ENCODE measurements at regions not wholly inside any gene's neighbourhood (a gene's known extent, or its start where the extent isn't known, plus 50 kb on each side); places are given as distances from the start of the nearest gene placed in this dataset.
"Not testable (repeated sequence)": the region's sequence is repeated elsewhere in the genome, so short reads cannot be mapped to it uniquely, and the experiment has no call there.

GRCh38 chr2:182608181-182608845, 107.7 kb upstream of the DNAJC10 start:
- DNase-seq (ENCODE audit: insufficient read length) (no peak), FAIRE-seq (no peak)
- no peak for TF ChIP-seq TAF1 (IDR thresholded peaks at IDR 0.05; ENCODE audit: borderline replicate concordance, low read depth, low read length)
- TF ChIP-seq POLR2AphosphoS5 (IDR thresholded peaks at IDR 0.05; ENCODE audit: low read depth, low read length): no peak
- no peak for TF ChIP-seq POLR2A (IDR thresholded peaks at IDR 0.05; ENCODE audit: low read depth, low read length)

GRCh38 chr2:182609005-182609404, 107.1 kb upstream of the DNAJC10 start:
- DNase-seq (ENCODE audit: insufficient read length); FAIRE-seq: not testable (repeated sequence)

- DNase-seq (ENCODE audit: insufficient read length): no peak
- TF ChIP-seq TAF1 (IDR thresholded peaks at IDR 0.05; ENCODE audit: borderline replicate concordance, low read depth, low read length) (no peak), POLR2AphosphoS5 (IDR thresholded peaks at IDR 0.05; ENCODE audit: low read depth, low read length) (no peak), POLR2A (IDR thresholded peaks at IDR 0.05; ENCODE audit: low read depth, low read length) (no peak)
- FAIRE-seq: no peak
Observed at GRCh38 chr2:182610231-182610630, 105.8 kb upstream of the DNAJC10 start.

GRCh38 chr2:182611009-182611408, 105.0 kb upstream of the DNAJC10 start:
- FAIRE-seq: no peak
- TF ChIP-seq TAF1 (IDR thresholded peaks at IDR 0.05; ENCODE audit: borderline replicate concordance, low read depth, low read length) (no peak), POLR2A (IDR thresholded peaks at IDR 0.05; ENCODE audit: low read depth, low read length) (no peak), POLR2AphosphoS5 (IDR thresholded peaks at IDR 0.05; ENCODE audit: low read depth, low read length) (no peak)
- no peak for DNase-seq (ENCODE audit: insufficient read length)

- DNase-seq (ENCODE audit: insufficient read length): no peak
- FAIRE-seq: no peak
- no peak for TF ChIP-seq POLR2A (IDR thresholded peaks at IDR 0.05; ENCODE audit: low read depth, low read length)
- no peak for TF ChIP-seq POLR2AphosphoS5 (IDR thresholded peaks at IDR 0.05; ENCODE audit: low read depth, low read length)
- no peak for TF ChIP-seq TAF1 (IDR thresholded peaks at IDR 0.05; ENCODE audit: borderline replicate concordance, low read depth, low read length)
Observed at GRCh38 chr2:182615036-182615435, 101.0 kb upstream of the DNAJC10 start.

- DNase-seq (ENCODE audit: insufficient read length): no peak
- no peak for TF ChIP-seq POLR2AphosphoS5 (IDR thresholded peaks at IDR 0.05; ENCODE audit: low read depth, low read length)
- TF ChIP-seq TAF1 (IDR thresholded peaks at IDR 0.05; ENCODE audit: borderline replicate concordance, low read depth, low read length): no peak
- TF ChIP-seq POLR2A (IDR thresholded peaks at IDR 0.05; ENCODE audit: low read depth, low read length): no peak
- no peak for FAIRE-seq
Observed at GRCh38 chr2:182616471-182617393, 99.3 kb upstream of the DNAJC10 start.

GRCh38 chr2:182618672-182619079, 97.4 kb upstream of the DNAJC10 start:
- no peak for FAIRE-seq
- DNase-seq (ENCODE audit: insufficient read length): no peak
- no peak for TF ChIP-seq TAF1 (IDR thresholded peaks at IDR 0.05; ENCODE audit: borderline replicate concordance, low read depth, low read length)
- TF ChIP-seq POLR2A (IDR thresholded peaks at IDR 0.05; ENCODE audit: low read depth, low read length): no peak
- TF ChIP-seq POLR2AphosphoS5 (IDR thresholded peaks at IDR 0.05; ENCODE audit: low read depth, low read length): no peak

GRCh38 chr2:182619276-182619675, 96.8 kb upstream of the DNAJC10 start:
- no peak for TF ChIP-seq TAF1 (IDR thresholded peaks at IDR 0.05; ENCODE audit: borderline replicate concordance, low read depth, low read length)
- TF ChIP-seq POLR2AphosphoS5 (IDR thresholded peaks at IDR 0.05; ENCODE audit: low read depth, low read length): no peak
- TF ChIP-seq POLR2A (IDR thresholded peaks at IDR 0.05; ENCODE audit: low read depth, low read length): no peak
- DNase-seq (ENCODE audit: insufficient read length) (no peak), FAIRE-seq (no peak)

- FAIRE-seq: no peak
- DNase-seq (ENCODE audit: insufficient read length): no peak
- TF ChIP-seq POLR2A (IDR thresholded peaks at IDR 0.05; ENCODE audit: low read depth, low read length) (no peak), POLR2AphosphoS5 (IDR thresholded peaks at IDR 0.05; ENCODE audit: low read depth, low read length) (no peak), TAF1 (IDR thresholded peaks at IDR 0.05; ENCODE audit: borderline replicate concordance, low read depth, low read length) (no peak)
Observed at GRCh38 chr2:182621191-182621590, 94.9 kb upstream of the DNAJC10 start.

- DNase-seq (ENCODE audit: insufficient read length) (no peak), FAIRE-seq (no peak)
- no peak for TF ChIP-seq POLR2AphosphoS5 (IDR thresholded peaks at IDR 0.05; ENCODE audit: low read depth, low read length)
- no peak for TF ChIP-seq POLR2A (IDR thresholded peaks at IDR 0.05; ENCODE audit: low read depth, low read length)
- no peak for TF ChIP-seq TAF1 (IDR thresholded peaks at IDR 0.05; ENCODE audit: borderline replicate concordance, low read depth, low read length)
Observed at GRCh38 chr2:182621810-182622209, 94.2 kb upstream of the DNAJC10 start.

- no peak for DNase-seq (ENCODE audit: insufficient read length)
- FAIRE-seq: no peak
- TF ChIP-seq TAF1 (IDR thresholded peaks at IDR 0.05; ENCODE audit: borderline replicate concordance, low read depth, low read length) (no peak), POLR2A (IDR thresholded peaks at IDR 0.05; ENCODE audit: low read depth, low read length) (no peak), POLR2AphosphoS5 (IDR thresholded peaks at IDR 0.05; ENCODE audit: low read depth, low read length) (no peak)
Observed at GRCh38 chr2:182622231-182622630, 93.8 kb upstream of the DNAJC10 start.

- TF ChIP-seq TAF1 (IDR thresholded peaks at IDR 0.05; ENCODE audit: borderline replicate concordance, low read depth, low read length): no peak
- TF ChIP-seq POLR2AphosphoS5 (IDR thresholded peaks at IDR 0.05; ENCODE audit: low read depth, low read length): no peak
- no peak for TF ChIP-seq POLR2A (IDR thresholded peaks at IDR 0.05; ENCODE audit: low read depth, low read length)
- DNase-seq (ENCODE audit: insufficient read length) (no peak), FAIRE-seq (no peak)
Observed at GRCh38 chr2:182625814-182626213, 90.2 kb upstream of the DNAJC10 start.

Data from GM12892 (cell line).